ENCODE measurements at regions not wholly inside any gene's neighbourhood (a gene's known extent, or its start where the extent isn't known, plus 50 kb on each side); places are given as distances from the start of the nearest gene placed in this dataset.

DNA sequence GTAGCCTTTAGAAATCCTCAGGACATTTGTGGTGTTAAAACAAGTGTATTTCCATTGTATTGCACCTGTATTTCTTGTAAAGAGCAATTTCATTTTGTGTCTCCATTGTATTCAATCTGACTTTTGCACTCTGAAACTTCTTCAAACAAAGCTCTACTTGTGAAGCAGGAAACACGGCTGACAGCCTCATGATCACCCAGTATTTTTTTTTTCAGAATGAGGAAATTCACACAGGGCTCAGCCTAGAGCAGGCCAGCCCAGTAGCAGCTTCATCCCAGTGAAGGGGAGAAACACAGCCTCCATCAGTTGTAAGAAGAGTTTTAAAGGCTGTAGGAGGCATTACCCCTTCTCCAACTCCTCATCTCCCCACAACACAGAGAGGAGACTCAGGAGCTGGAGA, 175.9 kb upstream of the KLHL29 start:
- no peak for ATAC-seq

DNA sequence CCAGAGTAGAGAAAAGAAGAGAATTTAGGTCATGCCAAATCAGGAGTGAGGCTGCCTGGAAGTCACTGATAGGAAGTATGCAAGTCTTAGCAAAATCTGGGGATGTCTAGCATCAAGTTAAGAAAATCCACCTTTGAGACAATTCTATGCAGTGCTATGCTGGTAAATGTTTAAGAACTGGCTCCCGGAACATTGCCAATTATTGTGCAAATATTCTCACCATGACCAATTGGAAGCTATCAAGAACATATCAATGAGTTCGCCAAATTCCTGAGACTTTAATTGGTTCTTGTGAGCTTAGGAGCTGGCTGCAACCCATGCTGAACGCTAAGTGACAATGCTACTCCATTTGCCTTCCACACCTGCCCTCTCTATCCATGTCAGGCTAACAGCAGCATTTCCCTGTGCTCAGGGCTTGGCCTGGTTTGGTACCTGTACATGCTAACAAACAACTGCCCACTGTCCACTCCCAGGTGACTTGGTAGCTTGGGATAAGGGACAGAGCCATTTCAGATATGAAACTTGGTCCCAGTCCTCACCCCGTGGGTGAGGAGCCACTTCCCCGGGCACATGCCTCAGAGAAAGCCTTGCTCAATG, 172.9 kb upstream of the KLHL29 start:
- DNase-seq (ENCODE audit: low spot score) (no peak), ATAC-seq (no peak; the same call in 1 of the 2 replicates)
- Mint-ChIP-seq H3K4me3 (no peak overlapping the region), H3K36me3 (no peaks in the 10 kb centered on the region), H3K4me1 (0 out of 2 replicates have a peak, but pooled peaks cover 7% of the 10 kb centered on the region), H3K27ac (no peak overlapping the region), H3K9me3 (no peaks in the 10 kb centered on the region), H3K27me3 (ENCODE audit: low read depth) (no peaks in the 10 kb centered on the region; the same call in 1 of the 2 replicates)
- POLR2A ChIA-PET, result no interaction called here
- CTCF ChIA-PET, result interaction anchor here (1.7 kb wide), 1 partner anchor 13 kb away, joined by 5 read pairs; no protein-coding TSS in a partner anchor
- TF ChIP-seq GRHL2 (CRISPR knock-in tag; IDR thresholded peaks at IDR 0.05; ENCODE audit: insufficient replicate concordance, severe bottlenecking), result no peak
- TF ChIP-seq TCF7 (CRISPR knock-in tag; IDR thresholded peaks at IDR 0.05; ENCODE audit: low read depth), result no peak
- no peak for TF ChIP-seq CREM (CRISPR knock-in tag; IDR thresholded peaks at IDR 0.05)
- TF ChIP-seq NR2C2 (CRISPR knock-in tag; IDR thresholded peaks at IDR 0.05), result no peak
- TF ChIP-seq ZNF423 (CRISPR knock-in tag; IDR thresholded peaks at IDR 0.05), result no peak
- TF ChIP-seq, protein P1, sequence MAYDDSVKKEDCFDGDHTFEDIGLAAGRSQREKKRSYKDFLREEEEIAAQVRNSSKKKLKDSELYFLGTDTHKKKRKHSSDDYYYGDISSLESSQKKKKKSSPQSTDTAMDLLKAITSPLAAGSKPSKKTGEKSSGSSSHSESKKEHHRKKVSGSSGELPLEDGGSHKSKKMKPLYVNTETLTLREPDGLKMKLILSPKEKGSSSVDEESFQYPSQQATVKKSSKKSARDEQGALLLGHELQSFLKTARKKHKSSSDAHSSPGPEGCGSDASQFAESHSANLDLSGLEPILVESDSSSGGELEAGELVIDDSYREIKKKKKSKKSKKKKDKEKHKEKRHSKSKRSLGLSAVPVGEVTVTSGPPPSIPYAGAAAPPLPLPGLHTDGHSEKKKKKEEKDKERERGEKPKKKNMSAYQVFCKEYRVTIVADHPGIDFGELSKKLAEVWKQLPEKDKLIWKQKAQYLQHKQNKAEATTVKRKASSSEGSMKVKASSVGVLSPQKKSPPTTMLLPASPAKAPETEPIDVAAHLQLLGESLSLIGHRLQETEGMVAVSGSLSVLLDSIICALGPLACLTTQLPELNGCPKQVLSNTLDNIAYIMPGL (CRISPR knock-in tag; IDR thresholded peaks at IDR 0.05), result no peak
- TF ChIP-seq, protein P2, sequence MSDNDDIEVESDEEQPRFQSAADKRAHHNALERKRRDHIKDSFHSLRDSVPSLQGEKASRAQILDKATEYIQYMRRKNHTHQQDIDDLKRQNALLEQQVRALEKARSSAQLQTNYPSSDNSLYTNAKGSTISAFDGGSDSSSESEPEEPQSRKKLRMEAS (CRISPR knock-in tag; IDR thresholded peaks at IDR 0.05), result no peak

More for the DNA sequence above, 175.9 kb upstream of the KLHL29 start:
- DNase-seq (ENCODE audit: low spot score), result no peak
- no peak for TF ChIP-seq ZNF416 (CRISPR knock-in tag; IDR thresholded peaks at IDR 0.05)
- TF ChIP-seq, protein P3, sequence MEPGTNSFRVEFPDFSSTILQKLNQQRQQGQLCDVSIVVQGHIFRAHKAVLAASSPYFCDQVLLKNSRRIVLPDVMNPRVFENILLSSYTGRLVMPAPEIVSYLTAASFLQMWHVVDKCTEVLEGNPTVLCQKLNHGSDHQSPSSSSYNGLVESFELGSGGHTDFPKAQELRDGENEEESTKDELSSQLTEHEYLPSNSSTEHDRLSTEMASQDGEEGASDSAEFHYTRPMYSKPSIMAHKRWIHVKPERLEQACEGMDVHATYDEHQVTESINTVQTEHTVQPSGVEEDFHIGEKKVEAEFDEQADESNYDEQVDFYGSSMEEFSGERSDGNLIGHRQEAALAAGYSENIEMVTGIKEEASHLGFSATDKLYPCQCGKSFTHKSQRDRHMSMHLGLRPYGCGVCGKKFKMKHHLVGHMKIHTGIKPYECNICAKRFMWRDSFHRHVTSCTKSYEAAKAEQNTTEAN (CRISPR knock-in tag; IDR thresholded peaks at IDR 0.05), result no peak
- no peak for TF ChIP-seq MYBL2 (CRISPR knock-in tag; IDR thresholded peaks at IDR 0.05)
- TF ChIP-seq, protein P4, sequence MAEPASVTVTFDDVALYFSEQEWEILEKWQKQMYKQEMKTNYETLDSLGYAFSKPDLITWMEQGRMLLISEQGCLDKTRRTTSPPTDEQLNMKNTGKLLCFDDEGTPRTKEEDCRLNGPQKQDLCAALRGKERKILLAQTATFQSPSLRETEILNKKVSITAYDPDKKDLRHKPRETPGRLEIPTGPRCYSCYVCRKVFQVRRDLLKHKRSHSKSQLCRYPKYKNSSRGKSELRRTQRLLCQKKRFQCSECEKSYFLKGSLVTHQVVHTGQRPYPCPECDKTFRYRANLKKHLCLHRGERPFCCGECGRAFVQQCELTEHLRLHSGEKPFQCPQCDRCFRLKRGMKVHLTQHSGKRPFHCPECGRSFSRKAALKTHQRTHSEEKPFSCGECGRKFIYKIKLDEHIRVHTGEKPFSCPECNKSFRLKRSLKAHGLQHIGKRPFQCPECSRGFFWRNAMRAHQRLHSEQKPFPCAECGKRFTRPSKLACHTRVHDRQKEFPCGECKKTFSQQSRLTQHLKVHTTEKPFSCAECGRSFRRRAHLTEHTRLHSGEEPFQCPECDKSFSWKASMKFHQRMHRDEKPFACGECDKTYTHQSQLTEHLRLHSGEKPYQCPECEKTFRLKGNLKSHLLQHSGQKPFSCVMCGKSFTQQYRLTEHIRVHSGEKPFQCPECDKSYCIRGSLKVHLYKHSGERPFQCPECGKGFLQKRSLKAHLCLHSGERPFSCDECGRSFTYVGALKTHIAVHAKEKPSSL (CRISPR knock-in tag; conservative IDR thresholded peaks at IDR 0.05), result no peak
- TF ChIP-seq SP1 (CRISPR knock-in tag; conservative IDR thresholded peaks at IDR 0.05), result no peak
- TF ChIP-seq FOXP1 (CRISPR knock-in tag; IDR thresholded peaks at IDR 0.05; ENCODE audit: borderline replicate concordance), result no peak
- TF ChIP-seq ZNF396 (CRISPR knock-in tag; IDR thresholded peaks at IDR 0.05; ENCODE audit: borderline replicate concordance), result no peak
- TF ChIP-seq ZNF263 (CRISPR knock-in tag; IDR thresholded peaks at IDR 0.05; ENCODE audit: low read depth), result no peak
- TF ChIP-seq RORB (CRISPR knock-in tag; IDR thresholded peaks at IDR 0.05), result no peak
- TF ChIP-seq ETV6 (CRISPR knock-in tag; IDR thresholded peaks at IDR 0.05), result no peak
- TF ChIP-seq NR2C2 (CRISPR knock-in tag; IDR thresholded peaks at IDR 0.05), result no peak
- TF ChIP-seq, protein P5, sequence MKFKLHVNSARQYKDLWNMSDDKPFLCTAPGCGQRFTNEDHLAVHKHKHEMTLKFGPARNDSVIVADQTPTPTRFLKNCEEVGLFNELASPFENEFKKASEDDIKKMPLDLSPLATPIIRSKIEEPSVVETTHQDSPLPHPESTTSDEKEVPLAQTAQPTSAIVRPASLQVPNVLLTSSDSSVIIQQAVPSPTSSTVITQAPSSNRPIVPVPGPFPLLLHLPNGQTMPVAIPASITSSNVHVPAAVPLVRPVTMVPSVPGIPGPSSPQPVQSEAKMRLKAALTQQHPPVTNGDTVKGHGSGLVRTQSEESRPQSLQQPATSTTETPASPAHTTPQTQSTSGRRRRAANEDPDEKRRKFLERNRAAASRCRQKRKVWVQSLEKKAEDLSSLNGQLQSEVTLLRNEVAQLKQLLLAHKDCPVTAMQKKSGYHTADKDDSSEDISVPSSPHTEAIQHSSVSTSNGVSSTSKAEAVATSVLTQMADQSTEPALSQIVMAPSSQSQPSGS (CRISPR knock-in tag; IDR thresholded peaks at IDR 0.05; ENCODE audit: borderline replicate concordance, low read depth), result no peak
- TF ChIP-seq, protein P6, sequence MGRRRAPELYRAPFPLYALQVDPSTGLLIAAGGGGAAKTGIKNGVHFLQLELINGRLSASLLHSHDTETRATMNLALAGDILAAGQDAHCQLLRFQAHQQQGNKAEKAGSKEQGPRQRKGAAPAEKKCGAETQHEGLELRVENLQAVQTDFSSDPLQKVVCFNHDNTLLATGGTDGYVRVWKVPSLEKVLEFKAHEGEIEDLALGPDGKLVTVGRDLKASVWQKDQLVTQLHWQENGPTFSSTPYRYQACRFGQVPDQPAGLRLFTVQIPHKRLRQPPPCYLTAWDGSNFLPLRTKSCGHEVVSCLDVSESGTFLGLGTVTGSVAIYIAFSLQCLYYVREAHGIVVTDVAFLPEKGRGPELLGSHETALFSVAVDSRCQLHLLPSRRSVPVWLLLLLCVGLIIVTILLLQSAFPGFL (CRISPR knock-in tag; IDR thresholded peaks at IDR 0.05; ENCODE audit: borderline replicate concordance), result no peak
- TF ChIP-seq ZNF317 (CRISPR knock-in tag; IDR thresholded peaks at IDR 0.05; ENCODE audit: borderline replicate concordance, low read depth), result no peak
- no peak overlapping the region for H3K27ac Mint-ChIP-seq
- 0 out of 2 replicates have a peak, but pooled peaks cover 7% of the 10 kb centered on the region for H3K4me1 Mint-ChIP-seq
- no peaks in the 10 kb centered on the region for H3K36me3 Mint-ChIP-seq
- ChIA-PET CTCF (interaction anchor here (1.8 kb wide), 1 partner anchor 10 kb away, joined by 6 read pairs; no protein-coding TSS in a partner anchor), POLR2A (no interaction called here)
- no peaks in the 10 kb centered on the region for H3K9me3 Mint-ChIP-seq
- no peak overlapping the region for H3K4me3 Mint-ChIP-seq
- H3K27me3 Mint-ChIP-seq (ENCODE audit: low read depth), result no peaks in the 10 kb centered on the region; the same call in 1 of the 2 replicates

Data from WTC11 (cell line).